ENCODE measurements at regions not wholly inside any gene's neighbourhood (a gene's known extent, or its start where the extent isn't known, plus 50 kb on each side); places are given as distances from the start of the nearest gene placed in this dataset.

DNA sequence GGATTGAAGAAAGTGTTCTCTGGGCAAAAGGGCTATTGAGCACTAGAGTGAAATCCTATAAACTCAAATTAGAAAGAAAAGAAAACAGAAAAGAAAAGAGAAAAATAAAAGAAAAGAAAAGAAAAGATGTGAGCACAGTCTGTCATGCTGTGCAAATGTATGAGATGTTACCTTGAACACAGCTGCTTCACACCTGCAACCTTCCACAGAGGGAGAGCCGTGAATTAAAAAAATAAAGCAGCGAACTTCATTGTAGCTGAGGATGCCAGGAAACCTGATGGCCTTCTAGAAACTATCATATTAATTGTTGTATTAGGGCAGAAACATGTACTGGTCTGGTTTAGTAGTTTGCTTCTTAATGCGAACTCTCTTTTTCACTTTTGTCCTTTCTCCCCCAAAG lies 88.0 kb upstream of the SATB1 start:
- intact Hi-C loops (cut with DNase I), result no loop called here

DNA sequence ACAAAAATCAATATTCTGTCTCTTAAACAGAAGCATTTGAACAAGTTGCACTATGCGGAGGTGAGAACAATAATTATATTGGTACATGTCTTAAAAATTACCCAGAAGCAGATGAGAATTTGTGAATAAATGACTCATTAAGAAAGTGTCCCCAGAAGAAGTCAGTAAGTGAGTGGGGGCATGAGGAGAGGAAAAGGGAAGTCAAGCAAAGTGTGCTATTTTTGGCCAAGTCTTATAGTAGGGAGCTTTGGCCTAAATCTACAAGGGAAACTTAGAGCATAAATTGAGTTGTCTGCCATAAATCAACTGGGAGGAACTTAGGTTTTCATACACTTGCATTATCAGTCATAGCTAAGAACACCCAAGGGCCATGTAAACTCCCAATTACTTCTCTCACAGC lies 86.9 kb upstream of the SATB1 start:
- no peak for DNase-seq
- H3K9ac ChIP-seq (ENCODE audit: low read depth in 2 of 2, low read length in 2 of 2), result no peak overlapping the region
- H3K9me3 ChIP-seq, result no peaks in the 10 kb centered on the region
- H3K36me3 ChIP-seq, result no peaks in the 10 kb centered on the region
- H3K4me1 ChIP-seq, result no peaks in the 10 kb centered on the region
- intact Hi-C loops (cut with DNase I), result no loop called here
- H3K27ac ChIP-seq, result no peak overlapping the region
- no peak overlapping the region for H3K4me3 ChIP-seq
- TF ChIP-seq, protein P1, sequence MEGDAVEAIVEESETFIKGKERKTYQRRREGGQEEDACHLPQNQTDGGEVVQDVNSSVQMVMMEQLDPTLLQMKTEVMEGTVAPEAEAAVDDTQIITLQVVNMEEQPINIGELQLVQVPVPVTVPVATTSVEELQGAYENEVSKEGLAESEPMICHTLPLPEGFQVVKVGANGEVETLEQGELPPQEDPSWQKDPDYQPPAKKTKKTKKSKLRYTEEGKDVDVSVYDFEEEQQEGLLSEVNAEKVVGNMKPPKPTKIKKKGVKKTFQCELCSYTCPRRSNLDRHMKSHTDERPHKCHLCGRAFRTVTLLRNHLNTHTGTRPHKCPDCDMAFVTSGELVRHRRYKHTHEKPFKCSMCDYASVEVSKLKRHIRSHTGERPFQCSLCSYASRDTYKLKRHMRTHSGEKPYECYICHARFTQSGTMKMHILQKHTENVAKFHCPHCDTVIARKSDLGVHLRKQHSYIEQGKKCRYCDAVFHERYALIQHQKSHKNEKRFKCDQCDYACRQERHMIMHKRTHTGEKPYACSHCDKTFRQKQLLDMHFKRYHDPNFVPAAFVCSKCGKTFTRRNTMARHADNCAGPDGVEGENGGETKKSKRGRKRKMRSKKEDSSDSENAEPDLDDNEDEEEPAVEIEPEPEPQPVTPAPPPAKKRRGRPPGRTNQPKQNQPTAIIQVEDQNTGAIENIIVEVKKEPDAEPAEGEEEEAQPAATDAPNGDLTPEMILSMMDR (IDR thresholded peaks at IDR 0.05), result no peak
- H3K27me3 ChIP-seq, result no peaks in the 10 kb centered on the region

More for the DNA sequence above, 88.0 kb upstream of the SATB1 start:
- H3K36me3 ChIP-seq, result no peaks in the 10 kb centered on the region
- no peaks in the 10 kb centered on the region for H3K9me3 ChIP-seq
- H3K27me3 ChIP-seq, result no peaks in the 10 kb centered on the region
- DNase-seq, result no peak
- no peaks in the 10 kb centered on the region for H3K4me1 ChIP-seq
- TF ChIP-seq, protein P1 (IDR thresholded peaks at IDR 0.05), result no peak
- H3K27ac ChIP-seq, result no peak overlapping the region
- H3K4me3 ChIP-seq, result no peak overlapping the region
- no peak overlapping the region for H3K9ac ChIP-seq (ENCODE audit: low read depth in 2 of 2, low read length in 2 of 2)

- H3K4me1 ChIP-seq, result no peaks in the 10 kb centered on the region
- H3K27me3 ChIP-seq, result no peaks in the 10 kb centered on the region
- H3K9me3 ChIP-seq, result no peaks in the 10 kb centered on the region
- DNase-seq, result no peak
- no peaks in the 10 kb centered on the region for H3K36me3 ChIP-seq
- H3K27ac ChIP-seq, result no peak overlapping the region
- no peak overlapping the region for H3K9ac ChIP-seq (ENCODE audit: low read depth in 2 of 2, low read length in 2 of 2)
- intact Hi-C loops (cut with DNase I), result no loop called here
- no peak overlapping the region for H3K4me3 ChIP-seq
- TF ChIP-seq, protein P1 (IDR thresholded peaks at IDR 0.05), result no peak
Observed at GRCh38 chr3:18510947-18511346, 85.8 kb upstream of the SATB1 start.

DNA sequence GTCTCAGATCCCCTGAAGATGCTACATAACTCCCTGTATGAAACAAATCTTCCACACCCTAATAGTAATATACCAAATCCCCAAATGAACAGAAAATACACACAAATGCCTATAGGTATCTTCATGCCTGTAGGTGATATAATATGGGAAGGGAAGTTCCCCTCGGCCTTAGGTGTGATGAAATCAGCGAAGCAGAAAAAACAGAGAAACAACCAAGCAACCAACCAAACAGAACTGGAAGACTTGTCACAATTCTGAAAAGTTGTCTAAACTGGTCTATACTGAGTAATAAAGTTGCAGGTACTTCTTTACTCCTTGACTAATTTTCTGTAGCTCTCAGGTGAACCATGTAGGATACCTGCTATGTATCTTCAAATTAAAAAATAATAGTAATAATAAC lies 82.2 kb upstream of the SATB1 start:
- intact Hi-C loops (cut with DNase I), result no loop called here
- Histone ChIP-seq H3K4me1 (no peaks in the 10 kb centered on the region), H3K9ac (ENCODE audit: low read depth in 2 of 2, low read length in 2 of 2) (no peak overlapping the region), H3K9me3 (no peaks in the 10 kb centered on the region), H3K27me3 (no peaks in the 10 kb centered on the region), H3K36me3 (no peaks in the 10 kb centered on the region), H3K27ac (no peak overlapping the region), H3K4me3 (no peak overlapping the region)
- no peak for DNase-seq
- TF ChIP-seq, protein P1 (IDR thresholded peaks at IDR 0.05), result no peak

GRCh38 chr3:18505056-18505455 lies 79.9 kb upstream of the SATB1 start:
- Histone ChIP-seq H3K4me1 (no peaks in the 10 kb centered on the region), H3K9ac (ENCODE audit: low read depth in 2 of 2, low read length in 2 of 2) (no peak overlapping the region), H3K27ac (no peak overlapping the region), H3K9me3 (no peaks in the 10 kb centered on the region), H3K36me3 (no peaks in the 10 kb centered on the region), H3K27me3 (no peaks in the 10 kb centered on the region), H3K4me3 (no peak overlapping the region)
- intact Hi-C loops (cut with DNase I), result no loop called here
- TF ChIP-seq, protein P1 (IDR thresholded peaks at IDR 0.05), result no peak
- no peak for DNase-seq

Measured in colonic mucosa (tissue), 4 donors.